ENCODE measurements at regions not wholly inside any gene's neighbourhood (a gene's known extent, or its start where the extent isn't known, plus 50 kb on each side); places are given as distances from the start of the nearest gene placed in this dataset.

- DNase-seq = no peak
Measured at GRCh38 chr9:105150991-105151685, 93.3 kb upstream of the SLC44A1 start.

GRCh38 chr9:105151686-105151995 lies 92.8 kb upstream of the SLC44A1 start:
- DNase-seq = no peak

GRCh38 chr9:105154723-105155191 lies 89.7 kb upstream of the SLC44A1 start:
- DNase-seq = no peak

- DNase-seq = peak; percentile 41
Measured at GRCh38 chr9:105157171-105157583, 87.3 kb upstream of the SLC44A1 start.

GRCh38 chr9:105158020-105158419 lies 86.4 kb upstream of the SLC44A1 start:
- DNase-seq = no peak

DNA sequence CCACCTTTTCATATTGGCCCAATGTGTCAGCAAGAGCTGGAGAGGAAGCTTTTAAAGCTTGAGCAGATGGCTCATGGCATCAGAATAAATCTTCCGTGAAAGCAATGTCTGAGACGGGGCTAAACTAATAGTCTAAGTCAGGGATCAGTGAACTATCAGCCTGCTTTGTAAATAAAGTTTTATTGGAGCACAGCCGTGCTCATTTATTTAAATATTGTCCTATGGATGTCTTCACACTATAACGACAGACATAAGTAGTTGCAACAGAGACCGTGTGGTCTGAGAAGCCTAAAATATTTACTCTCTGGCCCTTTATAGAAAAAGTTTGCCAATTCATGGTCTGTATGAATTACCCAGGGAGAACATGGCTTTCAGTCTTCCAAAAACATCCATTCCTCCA lies 85.6 kb upstream of the SLC44A1 start:
- no peak for DNase-seq

- DNase-seq = no peak
Measured at GRCh38 chr9:105168870-105169319, 75.6 kb upstream of the SLC44A1 start.

GRCh38 chr9:105171076-105171475 lies 73.4 kb upstream of the SLC44A1 start:
- no peak for DNase-seq

DNA sequence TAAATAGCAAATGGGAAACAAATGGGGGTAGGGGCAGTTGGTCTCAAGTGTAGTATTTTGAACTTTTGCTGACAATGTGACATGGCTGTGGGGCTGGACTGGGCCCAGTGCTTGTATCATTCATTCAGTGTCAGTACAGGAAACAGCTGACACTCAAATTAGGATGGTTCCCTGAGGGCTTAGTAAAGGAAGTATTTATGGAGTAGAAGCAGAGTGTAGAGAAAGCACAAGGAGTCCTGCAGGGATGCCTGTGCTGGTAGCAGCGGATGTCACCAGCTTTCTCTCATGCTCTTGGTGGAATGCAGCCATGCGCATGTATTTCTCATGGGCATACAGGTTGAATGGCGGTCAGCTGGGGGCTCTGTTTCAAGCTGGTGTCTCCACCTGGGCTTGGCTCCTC lies 72.9 kb upstream of the SLC44A1 start:
- DNase-seq = no peak

GRCh38 chr9:105172436-105172835 lies 72.0 kb upstream of the SLC44A1 start:
- DNase-seq = no peak

DNA sequence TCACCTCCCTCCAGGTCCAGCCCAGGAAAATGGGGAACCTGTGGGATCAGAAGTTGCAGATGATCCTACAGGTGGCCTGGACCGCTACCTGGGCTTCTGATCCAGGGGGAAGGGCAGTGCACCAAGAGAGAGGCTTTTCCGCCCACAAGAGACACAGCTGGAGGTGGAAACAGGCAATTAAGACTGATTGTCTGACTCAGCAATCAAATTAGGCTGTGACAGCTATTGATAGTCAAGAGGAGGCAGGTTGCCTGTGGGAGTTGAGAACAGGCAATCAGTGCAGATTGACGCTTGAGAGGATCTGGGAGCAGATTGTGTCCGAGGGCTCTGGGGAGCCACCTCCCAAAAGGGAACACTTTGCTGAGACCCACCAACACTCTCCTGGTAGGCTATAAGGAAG lies 71.1 kb upstream of the SLC44A1 start:
- DNase-seq = no peak

DNA sequence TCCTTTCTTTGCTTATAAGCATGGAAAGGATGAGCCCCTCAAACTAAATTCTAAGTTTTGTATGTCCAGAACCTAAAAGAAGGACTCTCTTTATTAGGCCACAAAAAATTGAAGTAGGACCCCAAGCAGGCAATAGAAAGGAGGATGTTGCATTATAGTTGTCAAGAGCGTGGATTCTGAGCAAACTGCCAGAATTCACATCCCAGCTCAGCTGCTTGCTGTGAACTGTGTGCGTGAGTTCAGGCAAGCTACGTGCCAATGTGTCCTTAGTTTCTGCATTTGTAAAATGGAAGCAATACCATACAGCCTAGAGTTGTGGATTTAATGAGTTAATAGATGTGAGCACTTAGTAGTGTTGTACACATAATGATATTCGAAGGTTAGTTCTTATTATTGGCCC lies 70.6 kb upstream of the SLC44A1 start:
- no peak for DNase-seq

GRCh38 chr9:105176194-105176593 lies 68.3 kb upstream of the SLC44A1 start:
- no peak for DNase-seq

DNA sequence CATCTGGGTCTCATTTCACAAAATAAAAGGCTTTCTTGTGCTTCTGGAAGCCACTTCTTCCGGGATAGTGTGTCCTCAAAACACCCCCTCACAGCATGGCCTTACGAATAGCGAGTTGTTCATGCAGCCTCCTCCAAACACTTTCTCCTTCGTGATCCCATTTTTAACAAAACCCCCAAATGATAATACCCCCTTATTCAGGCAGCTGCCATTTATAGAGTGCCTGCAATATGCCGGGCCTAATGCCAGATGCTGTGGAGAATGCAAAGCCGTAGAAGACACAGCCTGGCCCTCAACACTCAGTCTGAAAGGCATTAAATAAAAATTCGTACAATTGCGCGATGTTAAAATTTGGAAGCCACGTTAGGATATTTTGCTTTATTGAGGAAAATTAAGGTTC lies 66.4 kb upstream of the SLC44A1 start:
- no peak for DNase-seq

DNA sequence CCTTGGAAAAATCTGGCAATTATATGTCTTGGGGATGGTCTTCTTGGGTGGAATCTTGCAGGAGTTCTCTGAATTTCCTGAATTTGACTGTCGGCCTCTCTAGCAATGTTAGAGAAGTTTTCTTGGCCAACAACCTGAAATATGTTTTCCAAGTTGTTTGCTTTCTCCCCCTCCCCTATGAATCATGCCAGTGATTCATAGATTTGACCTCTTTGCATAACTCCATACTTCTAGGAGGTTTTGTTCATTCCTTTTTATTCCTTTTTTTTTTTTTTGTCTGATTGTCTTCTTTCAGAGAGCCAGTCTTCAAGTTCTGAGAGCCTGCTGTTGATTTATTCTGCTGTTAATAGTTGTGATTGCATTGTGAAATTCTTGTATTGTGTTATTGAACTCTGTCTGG lies 56.7 kb upstream of the SLC44A1 start:
- no peak for DNase-seq

- no peak for DNase-seq
Measured at GRCh38 chr9:105188746-105189145, 55.7 kb upstream of the SLC44A1 start.

GRCh38 chr9:105191508-105192121 lies 52.8 kb upstream of the SLC44A1 start:
- no peak for DNase-seq

DNA sequence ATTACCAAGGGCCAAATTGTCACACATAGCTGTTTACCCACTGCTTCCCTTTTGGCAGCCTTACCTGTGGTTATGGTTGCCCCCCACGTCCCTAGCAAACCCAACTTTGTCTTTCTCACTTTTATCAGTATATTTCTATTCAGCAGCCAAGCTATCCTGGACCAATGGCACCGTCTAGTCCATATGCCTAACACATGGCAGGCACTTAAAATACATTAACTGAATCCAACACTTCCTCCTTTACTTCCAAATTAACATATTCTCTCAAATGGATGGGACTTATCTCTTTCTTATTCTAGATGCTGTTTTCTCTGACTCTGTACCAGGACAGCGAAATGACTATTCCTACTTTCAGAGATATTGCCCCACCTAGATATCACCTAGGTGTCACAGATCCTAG lies 50.9 kb upstream of the SLC44A1 start:
- DNase-seq = no peak

DNA sequence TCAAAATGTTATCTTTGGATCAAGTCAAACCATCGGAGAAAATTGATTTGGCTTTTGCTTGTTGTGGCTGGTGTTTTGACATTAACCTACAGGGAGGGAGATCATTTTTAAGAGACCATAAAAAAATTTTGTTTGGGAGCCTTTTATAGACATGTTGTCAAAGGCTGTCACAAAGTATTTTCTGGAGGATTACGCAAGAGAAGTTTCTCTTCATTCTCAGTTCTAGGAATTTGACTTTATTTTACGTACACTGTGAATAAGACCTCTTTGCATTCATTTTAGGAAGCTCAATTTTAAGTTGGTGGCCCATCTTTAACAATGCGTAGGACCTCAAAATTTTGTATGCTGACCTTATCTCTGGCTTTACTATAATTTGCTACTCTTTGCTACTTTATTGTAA lies 50.2 kb upstream of the SLC44A1 start:
- DNase-seq = no peak

Measured in left hindlimb (tissue), 1 donor.